ENCODE measurements at regions not wholly inside any gene's neighbourhood (a gene's known extent, or its start where the extent isn't known, plus 50 kb on each side); places are given as distances from the start of the nearest gene placed in this dataset.
A peak's percentile ranks its signal among the peaks of the same experiment; 100 is the strongest.

- no peak for DNase-seq
- no peak overlapping the region for H3K27ac Mint-ChIP-seq
- 100% methylated on average over 3 of the region's 7 CpGs for WGBS (ENCODE audit: insufficient coverage)
- no peak overlapping the region for H3K4me3 Mint-ChIP-seq
- no peak overlapping the region for H3K4me3 ChIP-seq (ENCODE audit: control insufficient read depth in 1 of 2, extremely low read depth in 1 of 2, low read length in 1 of 2)
- CTCF ChIA-PET = no interaction called here
- H3K36me3 ChIP-seq (ENCODE audit: control insufficient read depth in 2 of 2, extremely low read depth in 1 of 2, insufficient read depth in 1 of 2, low read length in 1 of 2) = no peaks in the 10 kb centered on the region
- H3K9me3 Mint-ChIP-seq = no peaks in the 10 kb centered on the region
- H3K4me1 Mint-ChIP-seq = peaks cover 0 to 3% (median 0%) of the 10 kb centered on the region in 3 donors
- POLR2A ChIA-PET = no interaction called here
- no peaks in the 10 kb centered on the region for H3K36me3 Mint-ChIP-seq
- H3K27ac ChIP-seq (ENCODE audit: low read length) = no peak overlapping the region
- peaks cover 4 to 14% of the 10 kb centered on the region in 2 donors for H3K27me3 Mint-ChIP-seq
- H3K9me3 ChIP-seq = no peaks in the 10 kb centered on the region
- no peaks in the 10 kb centered on the region for H3K4me1 ChIP-seq (ENCODE audit: control insufficient read depth in 1 of 2, extremely low read depth in 1 of 2, insufficient read depth in 2 of 2, low read length in 2 of 2)
- H3K27me3 ChIP-seq (replicated peaks in 1 of 2; ENCODE audit: control insufficient read depth in 2 of 2, extremely low read depth in 1 of 2, insufficient read depth in 2 of 2, low read length in 1 of 2) = peaks cover 0 to 16% of the 10 kb centered on the region in 2 experiments
- ATAC-seq (replicated peaks in 1 of 4) = no peak
These were observed 213.2 kb upstream of the RPL38 start for GRCh38 chr17:73990290-73990689.

GRCh38 chr17:73991260-73991659 is 212.2 kb upstream of the RPL38 start:
- no peaks in the 10 kb centered on the region for H3K4me1 ChIP-seq (ENCODE audit: control insufficient read depth in 1 of 2, extremely low read depth in 1 of 2, insufficient read depth in 2 of 2, low read length in 2 of 2)
- no peak overlapping the region for H3K27ac ChIP-seq (ENCODE audit: low read length)
- H3K4me3 Mint-ChIP-seq = no peak overlapping the region
- H3K4me1 Mint-ChIP-seq = no peaks in the 10 kb centered on the region
- no peak for ATAC-seq (replicated peaks in 1 of 4)
- CTCF ChIA-PET = no interaction called here
- H3K9me3 Mint-ChIP-seq = no peaks in the 10 kb centered on the region
- peaks cover 0 to 12% of the 10 kb centered on the region in 2 experiments for H3K27me3 ChIP-seq (replicated peaks in 1 of 2; ENCODE audit: control insufficient read depth in 2 of 2, extremely low read depth in 1 of 2, insufficient read depth in 2 of 2, low read length in 1 of 2)
- POLR2A ChIA-PET = no interaction called here
- no peaks in the 10 kb centered on the region for H3K9me3 ChIP-seq
- H3K36me3 Mint-ChIP-seq = no peaks in the 10 kb centered on the region
- 87% methylated on average over 3 of the region's 5 CpGs for WGBS (ENCODE audit: insufficient coverage)
- H3K27ac Mint-ChIP-seq = no peak overlapping the region
- H3K36me3 ChIP-seq (ENCODE audit: control insufficient read depth in 2 of 2, extremely low read depth in 1 of 2, insufficient read depth in 1 of 2, low read length in 1 of 2) = no peaks in the 10 kb centered on the region
- H3K4me3 ChIP-seq (ENCODE audit: control insufficient read depth in 1 of 2, extremely low read depth in 1 of 2, low read length in 1 of 2) = no peak overlapping the region
- DNase-seq = no peak
- H3K27me3 Mint-ChIP-seq = peaks cover 4 to 14% of the 10 kb centered on the region in 2 donors

- WGBS (ENCODE audit: insufficient coverage) = no CpG with 5 or more reads among the region's 4 CpGs
- DNase-seq = no peak
These were observed 208.5 kb upstream of the RPL38 start for GRCh38 chr17:73994946-73995345.

GRCh38 chr17:73997059-73997458 is 206.4 kb upstream of the RPL38 start:
- Mint-ChIP-seq H3K4me1 (peaks cover 0 to 2% (median 0%) of the 10 kb centered on the region in 3 donors), H3K4me3 (no peak overlapping the region), H3K27ac (no peak overlapping the region), H3K27me3 (peaks cover 16 to 18% of the 10 kb centered on the region in 2 donors), H3K36me3 (no peaks in the 10 kb centered on the region), H3K9me3 (no peaks in the 10 kb centered on the region)
- no peak overlapping the region for H3K27ac ChIP-seq (ENCODE audit: low read length)
- H3K36me3 ChIP-seq (ENCODE audit: control insufficient read depth in 2 of 2, extremely low read depth in 1 of 2, insufficient read depth in 1 of 2, low read length in 1 of 2) = no peaks in the 10 kb centered on the region
- ATAC-seq (replicated peaks in 1 of 4) = no peak
- POLR2A ChIA-PET = no interaction called here
- H3K9me3 ChIP-seq = no peaks in the 10 kb centered on the region
- no peaks in the 10 kb centered on the region for H3K4me1 ChIP-seq (ENCODE audit: control insufficient read depth in 1 of 2, extremely low read depth in 1 of 2, insufficient read depth in 2 of 2, low read length in 2 of 2)
- H3K27me3 ChIP-seq (replicated peaks in 1 of 2; ENCODE audit: control insufficient read depth in 2 of 2, extremely low read depth in 1 of 2, insufficient read depth in 2 of 2, low read length in 1 of 2) = peaks cover 0 to 26% of the 10 kb centered on the region in 2 experiments
- WGBS (ENCODE audit: insufficient coverage) = no CpG with 5 or more reads among the region's 3 CpGs
- DNase-seq = no peak
- no peak overlapping the region for H3K4me3 ChIP-seq (ENCODE audit: control insufficient read depth in 1 of 2, extremely low read depth in 1 of 2, low read length in 1 of 2)
- CTCF ChIA-PET = no interaction called here

More at GRCh38 chr17:73994946-73995345, 208.5 kb upstream of the RPL38 start:
- Mint-ChIP-seq H3K4me3 (no peak overlapping the region), H3K36me3 (no peaks in the 10 kb centered on the region), H3K4me1 (peaks cover 0 to 2% (median 0%) of the 10 kb centered on the region in 3 donors), H3K9me3 (no peaks in the 10 kb centered on the region), H3K27ac (no peak overlapping the region), H3K27me3 (peaks cover 12 to 21% of the 10 kb centered on the region in 2 donors)
- ChIA-PET CTCF (no interaction called here), POLR2A (no interaction called here)
- Histone ChIP-seq H3K36me3 (ENCODE audit: control insufficient read depth in 2 of 2, extremely low read depth in 1 of 2, insufficient read depth in 1 of 2, low read length in 1 of 2) (no peaks in the 10 kb centered on the region), H3K27me3 (replicated peaks in 1 of 2; ENCODE audit: control insufficient read depth in 2 of 2, extremely low read depth in 1 of 2, insufficient read depth in 2 of 2, low read length in 1 of 2) (peaks cover 0 to 16% of the 10 kb centered on the region in 2 experiments), H3K9me3 (no peaks in the 10 kb centered on the region), H3K4me3 (ENCODE audit: control insufficient read depth in 1 of 2, extremely low read depth in 1 of 2, low read length in 1 of 2) (no peak overlapping the region), H3K27ac (ENCODE audit: low read length) (no peak overlapping the region), H3K4me1 (ENCODE audit: control insufficient read depth in 1 of 2, extremely low read depth in 1 of 2, insufficient read depth in 2 of 2, low read length in 2 of 2) (no peaks in the 10 kb centered on the region)
- ATAC-seq (replicated peaks in 1 of 4) = no peak

- no peak for DNase-seq
- peaks cover 11 to 15% of the 10 kb centered on the region in 2 donors for H3K27me3 Mint-ChIP-seq
- 0% methylated on average over 1 of the region's 4 CpGs for WGBS (ENCODE audit: insufficient coverage)
- H3K36me3 Mint-ChIP-seq = no peaks in the 10 kb centered on the region
- ChIA-PET POLR2A (no interaction called here), CTCF (interaction anchor here (0.6 to 1.4 kb wide), 2 partner anchors 12 to 567 kb away, joined by 3 to 6 read pairs; no protein-coding TSS in a partner anchor)
- Histone ChIP-seq H3K27me3 (replicated peaks in 1 of 2; ENCODE audit: control insufficient read depth in 2 of 2, extremely low read depth in 1 of 2, insufficient read depth in 2 of 2, low read length in 1 of 2) (peaks cover 0 to 25% of the 10 kb centered on the region in 2 experiments), H3K9me3 (no peaks in the 10 kb centered on the region), H3K4me3 (ENCODE audit: control insufficient read depth in 1 of 2, extremely low read depth in 1 of 2, low read length in 1 of 2) (no peak overlapping the region), H3K4me1 (ENCODE audit: control insufficient read depth in 1 of 2, extremely low read depth in 1 of 2, insufficient read depth in 2 of 2, low read length in 2 of 2) (no peaks in the 10 kb centered on the region), H3K27ac (ENCODE audit: low read length) (no peak overlapping the region), H3K36me3 (ENCODE audit: control insufficient read depth in 2 of 2, extremely low read depth in 1 of 2, insufficient read depth in 1 of 2, low read length in 1 of 2) (no peaks in the 10 kb centered on the region)
- H3K9me3 Mint-ChIP-seq = no peaks in the 10 kb centered on the region
- ATAC-seq (replicated peaks in 1 of 4) = no peak
- H3K4me1 Mint-ChIP-seq = peaks cover 0 to 2% (median 0%) of the 10 kb centered on the region in 3 donors
- no peak overlapping the region for H3K4me3 Mint-ChIP-seq
- H3K27ac Mint-ChIP-seq = no peak overlapping the region
These were observed 205.2 kb upstream of the RPL38 start for GRCh38 chr17:73998249-73998648.

- no peaks in the 10 kb centered on the region for H3K9me3 ChIP-seq
- ChIA-PET CTCF (interaction anchor here in 1 of 2 donors (1.4 kb wide), 1 partner anchor 568 kb away, joined by 3 read pairs; no protein-coding TSS in a partner anchor), POLR2A (no interaction called here)
- no peak overlapping the region for H3K27ac ChIP-seq (ENCODE audit: low read length)
- ATAC-seq (replicated peaks in 1 of 4) (peak; percentile 78 to 96 (median 86)), DNase-seq (peak in 34 of 35 experiments; percentile 11 to 77 (median 56))
- 28% methylated on average over 10 of the region's 23 CpGs for WGBS (ENCODE audit: insufficient coverage)
- H3K4me3 ChIP-seq (ENCODE audit: control insufficient read depth in 1 of 2, extremely low read depth in 1 of 2, low read length in 1 of 2) = no peak overlapping the region
- H3K36me3 ChIP-seq (ENCODE audit: control insufficient read depth in 2 of 2, extremely low read depth in 1 of 2, insufficient read depth in 1 of 2, low read length in 1 of 2) = no peaks in the 10 kb centered on the region
- peaks cover 0 to 2% (median 0%) of the 10 kb centered on the region in 3 donors for H3K4me1 Mint-ChIP-seq
- H3K4me1 ChIP-seq (ENCODE audit: control insufficient read depth in 1 of 2, extremely low read depth in 1 of 2, insufficient read depth in 2 of 2, low read length in 2 of 2) = no peaks in the 10 kb centered on the region
- H3K27ac Mint-ChIP-seq = no peak overlapping the region
- no peaks in the 10 kb centered on the region for H3K36me3 Mint-ChIP-seq
- no peak overlapping the region for H3K4me3 Mint-ChIP-seq
- H3K9me3 Mint-ChIP-seq = no peaks in the 10 kb centered on the region
- H3K27me3 Mint-ChIP-seq = peaks cover 15 to 16% of the 10 kb centered on the region in 2 donors
- peaks cover 0 to 25% of the 10 kb centered on the region in 2 experiments for H3K27me3 ChIP-seq (replicated peaks in 1 of 2; ENCODE audit: control insufficient read depth in 2 of 2, extremely low read depth in 1 of 2, insufficient read depth in 2 of 2, low read length in 1 of 2)
These were observed 204.5 kb upstream of the RPL38 start for GRCh38 chr17:73998653-73999645.
